ENCODE measurements at regions not wholly inside any gene's neighbourhood (a gene's known extent, or its start where the extent isn't known, plus 50 kb on each side); places are given as distances from the start of the nearest gene placed in this dataset.

DNA sequence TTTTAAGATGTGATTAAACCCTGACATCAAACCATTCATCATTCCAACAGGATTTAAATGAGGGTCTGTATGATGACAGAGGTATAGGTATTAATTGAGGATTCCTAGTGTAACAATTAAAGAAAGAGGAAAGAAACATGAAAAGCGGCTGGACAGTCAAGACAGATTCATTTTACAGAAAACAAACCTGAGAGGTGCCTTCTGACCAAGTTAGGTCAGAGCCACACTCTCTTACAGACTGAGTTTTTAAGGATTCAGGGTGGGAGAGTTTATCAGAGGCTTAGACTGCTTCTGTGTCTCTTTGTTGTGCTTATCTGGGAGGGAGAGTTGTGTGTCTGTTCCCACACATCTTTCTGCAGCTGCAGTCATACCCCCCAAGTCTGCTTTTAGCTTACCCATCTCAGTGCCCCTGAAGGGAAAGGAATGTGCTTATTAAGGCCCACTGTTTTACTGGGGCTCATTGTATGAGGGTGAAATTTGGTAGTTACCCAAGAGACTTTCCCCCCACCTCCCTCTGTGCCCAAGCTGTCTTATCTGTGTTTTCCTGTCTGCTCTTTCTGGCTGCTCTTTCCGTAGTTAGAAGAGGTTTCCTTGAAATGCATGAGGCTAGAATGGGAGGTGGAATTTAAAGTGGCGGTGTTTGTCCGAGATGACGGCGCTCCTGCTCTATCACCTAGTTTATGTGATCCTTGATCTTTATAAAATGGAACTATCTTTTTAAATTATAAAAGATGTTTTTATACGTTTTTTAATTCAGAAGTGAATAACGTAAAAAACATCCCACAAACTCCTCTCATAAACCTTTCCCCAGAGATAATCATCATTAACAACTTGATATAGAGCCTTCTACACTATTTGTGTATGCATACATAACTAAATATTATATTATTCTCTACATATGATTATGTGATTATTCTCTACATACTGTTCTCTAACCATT, 96.0 kb upstream of the TNFSF4 start:
- no peak overlapping the region for H3K27ac ChIP-seq (ENCODE audit: low read depth, low read length)
- no peak for TF ChIP-seq PHF8 (conservative IDR thresholded peaks at IDR 0.05; ENCODE audit: low read depth, low read length)
- TF ChIP-seq TEAD4 (IDR thresholded peaks at IDR 0.05; ENCODE audit: low read depth, low read length) = no peak
- TF ChIP-seq SIRT6 (IDR thresholded peaks at IDR 0.05; ENCODE audit: low read length) = no peak
- TF ChIP-seq, protein P1, sequence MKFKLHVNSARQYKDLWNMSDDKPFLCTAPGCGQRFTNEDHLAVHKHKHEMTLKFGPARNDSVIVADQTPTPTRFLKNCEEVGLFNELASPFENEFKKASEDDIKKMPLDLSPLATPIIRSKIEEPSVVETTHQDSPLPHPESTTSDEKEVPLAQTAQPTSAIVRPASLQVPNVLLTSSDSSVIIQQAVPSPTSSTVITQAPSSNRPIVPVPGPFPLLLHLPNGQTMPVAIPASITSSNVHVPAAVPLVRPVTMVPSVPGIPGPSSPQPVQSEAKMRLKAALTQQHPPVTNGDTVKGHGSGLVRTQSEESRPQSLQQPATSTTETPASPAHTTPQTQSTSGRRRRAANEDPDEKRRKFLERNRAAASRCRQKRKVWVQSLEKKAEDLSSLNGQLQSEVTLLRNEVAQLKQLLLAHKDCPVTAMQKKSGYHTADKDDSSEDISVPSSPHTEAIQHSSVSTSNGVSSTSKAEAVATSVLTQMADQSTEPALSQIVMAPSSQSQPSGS (IDR thresholded peaks at IDR 0.05; ENCODE audit: low read length) = no peak
- TF ChIP-seq EP300 (IDR thresholded peaks at IDR 0.05; ENCODE audit: borderline replicate concordance in 1 of 2, low read depth in 2 of 2, low read length in 2 of 2) = no peak
- TF ChIP-seq POLR2A (IDR thresholded peaks at IDR 0.05; ENCODE audit: control extremely low read depth in 1 of 2, low read depth in 2 of 2, low read length in 2 of 2) = no peak
- TF ChIP-seq GTF2F1 (IDR thresholded peaks at IDR 0.05; ENCODE audit: borderline replicate concordance, low read depth, low read length) = no peak
- TF ChIP-seq, protein P2, sequence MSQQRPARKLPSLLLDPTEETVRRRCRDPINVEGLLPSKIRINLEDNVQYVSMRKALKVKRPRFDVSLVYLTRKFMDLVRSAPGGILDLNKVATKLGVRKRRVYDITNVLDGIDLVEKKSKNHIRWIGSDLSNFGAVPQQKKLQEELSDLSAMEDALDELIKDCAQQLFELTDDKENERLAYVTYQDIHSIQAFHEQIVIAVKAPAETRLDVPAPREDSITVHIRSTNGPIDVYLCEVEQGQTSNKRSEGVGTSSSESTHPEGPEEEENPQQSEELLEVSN (IDR thresholded peaks at IDR 0.05) = no peak
- no peak for TF ChIP-seq CBX8 (IDR thresholded peaks at IDR 0.05; ENCODE audit: borderline replicate concordance, low read depth, low read length)
- TF ChIP-seq NRF1 (IDR thresholded peaks at IDR 0.05; ENCODE audit: low read depth, low read length) = no peak

More for the DNA sequence above, 96.0 kb upstream of the TNFSF4 start:
- Histone ChIP-seq H2BK20ac (ENCODE audit: low read length) (no peak overlapping the region), H4K8ac (ENCODE audit: extremely low read depth, insufficient read depth, low read length) (no peak overlapping the region), H4K20me1 (replicated peaks in 1 of 2; ENCODE audit: control insufficient read depth in 1 of 2, insufficient read depth in 2 of 2, low read length in 2 of 2) (no peaks in the 10 kb centered on the region), H3K18ac (ENCODE audit: extremely low read depth, low read length) (no peak overlapping the region), H3K79me2 (ENCODE audit: control insufficient read depth in 1 of 2, insufficient read depth in 2 of 2, low read length in 2 of 2) (no peaks in the 10 kb centered on the region), H3K23ac (ENCODE audit: insufficient read length) (no peak overlapping the region), H3K4me2 (ENCODE audit: insufficient read depth in 1 of 2, low read depth in 2 of 2, low read length in 2 of 2) (peak overlapping the region in 1 of 2 experiments; percentile 4; a peak in 1 of 4 replicates), H3K27me3 (replicated peaks in 1 of 4; ENCODE audit: control insufficient read depth in 3 of 4, extremely low read depth in 1 of 4, insufficient read depth in 3 of 4, low read length in 3 of 4) (no peaks in the 10 kb centered on the region), H2BK5ac (ENCODE audit: low read depth, low read length) (no peak overlapping the region), H3K9me3 (ENCODE audit: insufficient read depth in 2 of 2, low read depth in 1 of 2, low read length in 1 of 2) (no peaks in the 10 kb centered on the region), H2AFZ (ENCODE audit: low read length) (peak overlapping the region; percentile 37; the same call in 1 of the 2 replicates), H3K36me3 (ENCODE audit: control insufficient read depth in 2 of 4, insufficient read depth in 4 of 4, low read length in 3 of 4) (no peaks in the 10 kb centered on the region), H2BK15ac (ENCODE audit: low read length) (no peak overlapping the region), H3K14ac (ENCODE audit: insufficient read length) (no peak overlapping the region), H3K4me3 (ENCODE audit: extremely low read depth in 1 of 4, insufficient read depth in 2 of 4, low read depth in 3 of 4, low read length in 4 of 4) (peak overlapping the region in 1 of 4 experiments; percentile 4; a peak in 2 of 8 replicates), H4K91ac (replicated peaks; ENCODE audit: insufficient read length, low read length) (no peak overlapping the region), H3K56ac (replicated peaks; ENCODE audit: insufficient read length, low read depth, low read length) (no peak overlapping the region), H3K9ac (replicated peaks in 1 of 4; ENCODE audit: extremely low read depth in 1 of 4, low read depth in 3 of 4, low read length in 3 of 4) (no peak overlapping the region), H3K23me2 (ENCODE audit: low read depth, low read length) (no peaks in the 10 kb centered on the region; the same call in 1 of the 2 replicates), H2AK5ac (ENCODE audit: low read depth, low read length) (no peak overlapping the region), H2BK12ac (ENCODE audit: low read depth, low read length) (no peak overlapping the region), H2BK120ac (replicated peaks; ENCODE audit: low read depth, low read length) (no peak overlapping the region), H3K79me1 (ENCODE audit: low read depth, low read length) (no peaks in the 10 kb centered on the region), H3K4me1 (replicated peaks in 1 of 4; ENCODE audit: control insufficient read depth in 3 of 4, insufficient read depth in 4 of 4, low read length in 3 of 4) (peaks cover 0 to 6% (median 0%) of the 10 kb centered on the region in 4 experiments; a peak in 2 of 7 replicates), H3K4ac (replicated peaks; ENCODE audit: insufficient read length, low read depth, low read length) (no peak overlapping the region), H4K5ac (ENCODE audit: insufficient read length, low read depth, low read length) (no peak overlapping the region)
- POLR2A ChIA-PET (ENCODE audit: partially characterized antibody) = no interaction called here
- CTCF ChIA-PET (ENCODE audit: partially characterized antibody) = no interaction called here
- no peak for DNase-seq (ENCODE audit: low read depth in 1 of 2, low spot score in 2 of 2)
- WGBS, 2 experiments (ENCODE audit: extremely low coverage in 1 of 2, insufficient coverage in 1 of 2, insufficient read length in 1 of 2, insufficient replicate concordance in 2 of 2, low coverage in 1 of 2, low lambda C conversion rate in 2 of 2, missing lambda C conversion rate in 1 of 2) = 58% methylated on average over 8 of the region's 8 CpGs; no CpG with 5 or more reads in 1 of the 2 experiments
- peak; percentile 78 for FAIRE-seq

Measured in H1 (cell line).